Stimulated activated naive CD8-positive, alpha-beta T cell treated with anti-CD3 and anti-CD28 coated beads, Interleukin-15, amount 100 ng/mL, for 72 hours (primary cell): ENCODE measurements at regions not wholly inside any gene's neighbourhood (a gene's known extent, or its start where the extent isn't known, plus 50 kb on each side); places are given as distances from the start of the nearest gene placed in this dataset.
"Not testable (repeated sequence)": the region's sequence is repeated elsewhere in the genome, so short reads cannot be mapped to it uniquely, and the experiment has no call there.

Experiments used
- ATAC-seq: fragments of 150-1000 bp; cut with Tn5 transposase; 2 replicates; pipeline ENCODE4 v1.10.0; 2021; ENCODE audit warnings: mild to moderate bottlenecking, moderate library complexity
- DNase-seq, 2 donors: peaks; one replicate each; pipeline ENCODE4 v3.0.0; 2021 to 2022
- H3K27ac Mint-ChIP-seq, 2 donors: one replicate each; pipeline ENCODE4 v1.8.0; 2022; ENCODE audit warnings: mild to moderate bottlenecking in 2 of 2, mixed read lengths in 2 of 2, moderate library complexity in 2 of 2
- H3K27me3 Mint-ChIP-seq: one replicate; pipeline ENCODE4 v1.8.0; 2022; ENCODE audit warnings: mixed read lengths
- H3K4me1 Mint-ChIP-seq: one replicate; pipeline ENCODE4 v1.8.0; 2022; ENCODE audit warnings: mild to moderate bottlenecking, mixed read lengths
- H3K4me3 Mint-ChIP-seq, 2 donors: one replicate each; pipeline ENCODE4 v1.8.0; 2022; ENCODE audit warnings: mild to moderate bottlenecking in 2 of 2, mixed read lengths in 2 of 2, moderate library complexity in 1 of 2
- H3K9me3 Mint-ChIP-seq, 2 donors: one replicate each; pipeline ENCODE4 v1.8.0; 2022; ENCODE audit warnings: mixed read lengths in 2 of 2

DNA sequence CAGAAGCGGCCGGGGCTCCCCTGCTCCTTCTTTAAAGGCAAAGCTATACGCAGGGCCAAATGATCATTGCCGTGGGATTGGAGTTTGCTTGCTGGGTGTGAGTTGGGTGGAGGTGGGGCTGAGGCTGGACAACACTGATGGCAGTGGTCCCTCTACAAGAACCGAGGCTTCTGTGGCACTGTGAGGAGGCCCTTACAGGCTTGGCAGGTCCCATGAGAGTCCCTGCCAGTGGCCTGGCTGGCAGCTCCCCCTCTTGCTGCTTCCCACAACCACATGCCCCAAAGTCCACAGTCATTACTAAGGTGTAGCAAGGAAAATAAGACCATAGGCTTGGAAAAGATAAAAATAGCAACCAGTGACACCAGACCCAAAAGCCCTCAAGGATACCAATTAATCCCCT lies 98.4 kb downstream of the ANKRD10 start:
- Mint-ChIP-seq H3K27me3 (peaks cover 52% of the 10 kb centered on the region), H3K9me3 (no peaks in the 10 kb centered on the region), H3K4me1 (peaks cover 26% of the 10 kb centered on the region), H3K27ac (no peak overlapping the region), H3K4me3 (no peak overlapping the region)
- ATAC-seq (no peak), DNase-seq (no peak)

DNA sequence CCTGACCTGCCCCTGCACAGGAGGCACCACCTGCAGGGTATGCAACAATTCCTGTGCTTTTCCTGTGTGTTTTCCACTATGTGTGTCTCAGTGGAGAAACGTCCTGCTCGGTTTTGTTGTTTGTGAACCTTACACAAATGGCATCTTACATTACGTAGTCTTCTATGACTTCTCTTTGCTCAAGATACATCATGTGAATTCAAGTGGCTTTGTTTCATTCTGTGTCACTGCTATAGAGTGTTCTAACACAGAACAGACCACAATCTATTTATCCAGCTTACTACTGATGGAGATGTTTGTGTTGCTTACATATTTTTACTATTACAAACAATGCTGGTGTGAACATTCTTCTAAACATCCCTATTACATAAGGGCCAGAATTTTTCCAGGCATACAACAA lies 97.7 kb downstream of the ANKRD10 start:
- Mint-ChIP-seq H3K4me3 (no peak overlapping the region), H3K9me3 (no peaks in the 10 kb centered on the region), H3K27ac (no peak overlapping the region), H3K4me1 (peaks cover 24% of the 10 kb centered on the region), H3K27me3 (peaks cover 46% of the 10 kb centered on the region)
- no peak for DNase-seq
- ATAC-seq, result no peak

DNA sequence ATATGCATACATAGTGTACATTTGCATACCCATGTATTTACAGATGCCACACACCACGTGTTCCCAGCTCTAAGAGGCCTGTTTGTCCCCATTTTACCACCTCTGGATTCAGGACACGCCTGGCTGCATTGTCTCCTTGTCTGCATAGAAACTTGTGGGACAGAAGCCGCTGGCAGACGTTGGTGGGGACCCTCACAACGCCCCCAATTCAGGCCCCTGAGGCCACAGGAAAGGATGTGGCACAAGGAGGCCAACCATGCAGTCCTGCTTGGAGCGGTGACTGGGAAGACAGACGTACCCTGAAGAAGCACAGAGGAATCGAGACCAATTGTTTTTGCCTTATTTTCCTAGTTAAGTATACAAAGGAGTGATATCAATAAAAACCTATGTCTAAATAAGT lies 96.1 kb downstream of the ANKRD10 start:
- Mint-ChIP-seq H3K4me1 (peaks cover 22% of the 10 kb centered on the region), H3K27ac (no peak overlapping the region), H3K27me3 (peaks cover 30% of the 10 kb centered on the region), H3K4me3 (no peak overlapping the region), H3K9me3 (no peaks in the 10 kb centered on the region)
- ATAC-seq, result no peak
- DNase-seq, result no peak

DNA sequence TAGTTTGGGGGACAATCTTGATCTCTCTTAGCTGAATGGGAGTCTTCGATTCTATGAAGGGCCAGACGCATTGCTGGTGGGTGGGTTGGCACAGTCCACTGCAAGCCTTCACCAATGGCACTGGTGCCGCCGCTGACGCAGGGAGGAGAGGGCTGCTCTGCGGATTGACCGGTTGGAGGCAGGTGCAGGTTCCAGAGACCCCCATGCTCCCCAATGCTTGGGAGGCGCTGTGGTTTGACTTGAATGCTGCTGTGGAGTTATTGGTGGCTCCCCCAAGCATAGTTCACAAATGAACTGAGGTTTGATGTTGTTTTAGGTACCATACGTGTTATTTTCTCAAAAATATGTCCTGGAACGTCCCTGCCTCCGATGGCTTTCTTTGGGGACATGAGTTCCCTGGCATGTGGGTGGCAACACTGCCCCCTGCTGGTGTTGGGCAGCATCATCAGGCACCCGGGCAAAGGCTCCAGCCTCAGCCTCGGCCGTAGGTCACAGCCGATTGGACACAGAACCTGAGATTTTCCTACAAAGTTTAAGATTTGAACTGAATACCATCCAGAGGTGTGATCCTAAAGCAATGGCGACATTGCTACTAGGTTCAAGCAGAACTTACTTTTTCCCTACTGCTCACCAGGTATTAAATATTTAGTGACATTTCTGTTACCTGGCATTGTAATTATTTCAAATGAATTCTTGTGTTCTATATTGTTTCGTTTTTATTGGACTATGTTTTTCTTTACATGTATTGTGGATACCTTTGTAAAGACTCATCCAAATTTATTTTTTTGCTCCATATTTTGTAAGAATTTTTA lies 95.5 kb downstream of the ANKRD10 start:
- DNase-seq (peak; percentile 72 to 76), ATAC-seq (peak; percentile 86)
- H3K4me3 Mint-ChIP-seq, result peak overlapping the region; percentile 3 to 57
- peaks cover 24% of the 10 kb centered on the region for H3K27me3 Mint-ChIP-seq
- no peaks in the 10 kb centered on the region for H3K9me3 Mint-ChIP-seq
- peaks cover 26% of the 10 kb centered on the region for H3K4me1 Mint-ChIP-seq
- H3K27ac Mint-ChIP-seq, result no peak overlapping the region

DNA sequence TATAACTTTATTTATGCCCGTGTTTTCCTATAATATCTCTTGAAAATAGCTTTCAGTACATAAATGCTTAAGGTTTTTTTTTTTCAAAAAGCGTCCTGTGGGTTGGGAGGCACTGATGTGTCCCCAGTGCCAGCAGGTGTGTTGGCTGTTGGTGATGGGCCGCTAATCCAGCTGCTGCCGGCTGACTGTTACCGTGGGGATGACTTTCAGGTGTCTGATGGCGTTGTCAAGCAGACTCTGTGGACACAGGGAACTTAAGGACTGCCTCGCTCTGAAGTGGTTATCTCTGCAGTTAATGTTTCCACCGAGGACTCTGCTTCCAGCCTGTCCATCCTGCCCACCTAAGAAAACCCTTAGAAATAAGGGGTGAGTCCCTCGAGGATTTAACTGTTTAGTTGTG lies 94.5 kb downstream of the ANKRD10 start:
- Mint-ChIP-seq H3K4me3 (no peak overlapping the region), H3K9me3 (no peaks in the 10 kb centered on the region), H3K27me3 (peaks cover 15% of the 10 kb centered on the region), H3K27ac (no peak overlapping the region), H3K4me1 (peaks cover 24% of the 10 kb centered on the region)
- DNase-seq (no peak), ATAC-seq (no peak)

DNA sequence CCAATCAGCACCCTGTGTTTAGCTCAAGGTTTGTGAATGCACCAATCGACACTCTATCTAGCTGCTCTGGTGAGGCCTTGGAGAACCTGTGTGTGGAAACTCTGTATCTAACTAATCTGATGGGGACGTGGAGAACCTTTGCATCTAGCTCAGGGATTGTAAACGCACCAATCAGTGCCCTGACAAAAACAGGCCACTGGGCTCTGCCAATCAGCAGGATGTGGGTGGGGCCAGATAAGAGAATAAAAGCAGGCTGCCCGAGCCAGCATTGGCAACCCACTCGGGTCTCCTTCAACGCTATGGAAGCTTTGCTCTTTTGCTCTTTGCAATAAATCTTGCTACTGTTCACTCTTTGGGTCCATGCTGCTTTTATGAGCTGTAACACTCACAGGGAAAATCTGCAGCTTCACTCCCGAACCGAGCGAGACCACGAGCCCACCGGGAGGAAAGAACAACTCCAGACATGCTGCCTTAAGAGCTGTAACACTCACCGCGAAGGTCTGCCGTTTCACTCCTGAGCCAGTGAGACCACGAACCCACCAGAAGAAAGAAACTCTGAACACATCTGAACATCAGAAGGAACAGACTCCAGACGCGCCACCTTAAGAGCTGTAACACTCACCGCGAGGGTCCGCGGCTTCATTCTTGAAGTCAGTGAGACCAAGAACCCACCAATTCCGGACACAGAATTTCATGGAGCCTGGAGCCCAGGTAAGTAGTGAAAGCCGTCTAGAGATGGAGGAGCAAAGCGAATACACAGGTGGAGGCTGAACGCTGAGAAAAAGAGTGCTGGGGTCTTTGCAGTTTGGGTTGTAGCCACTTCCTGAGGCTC lies 92.8 kb downstream of the ANKRD10 start:
- H3K4me3 Mint-ChIP-seq, result peak overlapping the region; percentile 81 to 92

DNA sequence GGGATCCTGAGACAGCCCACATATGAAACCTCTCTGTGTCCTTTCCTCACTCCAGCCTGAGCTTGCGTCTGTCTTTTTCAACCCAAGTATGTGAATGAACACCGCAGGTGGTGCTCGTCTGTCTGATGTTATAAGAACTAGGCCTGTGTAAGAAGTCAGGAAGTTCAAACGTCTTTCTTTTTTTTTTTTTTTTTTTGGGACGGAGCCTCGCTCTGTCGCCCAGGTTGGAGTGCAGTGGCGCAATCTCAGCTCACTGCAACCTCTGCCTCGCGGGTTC lies 92.3 kb downstream of the ANKRD10 start:
- H3K4me1 Mint-ChIP-seq, result peaks cover 21% of the 10 kb centered on the region
- no peaks in the 10 kb centered on the region for H3K9me3 Mint-ChIP-seq
- DNase-seq, result no peak
- peaks cover 6% of the 10 kb centered on the region for H3K27me3 Mint-ChIP-seq
- peak; percentile 59 for ATAC-seq
- H3K27ac Mint-ChIP-seq, result peak overlapping the region; percentile 77 to 87
- peak overlapping the region; percentile 81 to 92 for H3K4me3 Mint-ChIP-seq

More for the DNA sequence above, 92.8 kb downstream of the ANKRD10 start:
- ATAC-seq, H3K9me3 Mint-ChIP-seq, H3K27me3 Mint-ChIP-seq: not testable (repeated sequence)
- peak; percentile 16 to 27 for DNase-seq
- Mint-ChIP-seq H3K27ac (peak overlapping the region; percentile 77 to 87), H3K4me1 (peaks cover 21% of the 10 kb centered on the region)

DNA sequence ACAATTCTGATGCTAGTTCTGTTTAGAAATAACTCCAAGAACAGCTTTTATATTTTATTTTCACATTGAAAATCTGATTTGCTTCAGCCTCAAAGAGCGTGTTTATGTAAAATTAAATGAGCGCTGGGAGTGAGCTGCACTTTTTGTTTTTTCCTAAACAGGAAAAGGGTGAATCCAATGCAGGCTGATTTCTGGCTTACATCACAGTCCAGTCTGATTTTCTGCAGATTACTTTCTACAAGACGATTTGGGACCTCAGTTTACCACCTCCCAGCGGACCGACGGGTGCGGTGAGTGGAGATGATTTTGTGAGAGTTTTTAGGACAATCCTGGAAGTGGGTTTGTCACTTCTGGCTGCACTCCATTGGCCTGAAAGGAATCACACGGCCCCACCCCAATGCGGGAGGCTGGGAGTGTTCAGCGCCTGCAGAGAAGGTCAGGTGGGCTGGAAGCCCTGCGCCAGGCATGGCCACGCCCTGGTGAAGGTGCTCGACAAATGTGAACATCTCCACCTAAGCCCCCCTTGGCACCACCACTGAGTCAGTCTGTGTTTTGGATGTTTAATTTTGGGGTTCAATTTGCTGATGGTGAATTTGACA lies 90.1 kb downstream of the ANKRD10 start:
- H3K4me3 Mint-ChIP-seq, result no peak overlapping the region
- no peaks in the 10 kb centered on the region for H3K27me3 Mint-ChIP-seq
- no peaks in the 10 kb centered on the region for H3K9me3 Mint-ChIP-seq
- DNase-seq (no peak), ATAC-seq (no peak)
- H3K4me1 Mint-ChIP-seq, result peaks cover 14% of the 10 kb centered on the region
- no peak overlapping the region for H3K27ac Mint-ChIP-seq

DNA sequence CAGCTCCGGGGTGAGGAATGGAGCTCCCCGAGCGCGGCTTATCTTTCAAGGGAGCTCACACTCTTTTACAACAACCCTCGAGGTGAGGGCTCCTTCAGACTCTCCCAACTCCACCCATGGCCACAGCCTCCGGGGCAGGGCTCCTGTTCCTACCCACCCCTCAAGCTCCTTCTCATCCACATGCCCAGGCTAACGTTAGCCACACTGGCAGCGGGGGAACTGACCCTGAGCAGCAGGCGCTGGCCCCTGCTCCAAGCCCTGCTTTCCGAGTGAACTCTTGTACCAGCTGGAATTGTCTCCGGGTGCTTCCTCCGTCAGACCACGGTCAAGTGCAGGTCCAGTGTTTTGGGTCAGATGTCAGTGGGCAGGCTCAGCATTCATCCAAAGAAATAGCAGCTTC lies 89.4 kb downstream of the ANKRD10 start:
- Mint-ChIP-seq H3K27me3 (no peaks in the 10 kb centered on the region), H3K4me3 (no peak overlapping the region)

DNA sequence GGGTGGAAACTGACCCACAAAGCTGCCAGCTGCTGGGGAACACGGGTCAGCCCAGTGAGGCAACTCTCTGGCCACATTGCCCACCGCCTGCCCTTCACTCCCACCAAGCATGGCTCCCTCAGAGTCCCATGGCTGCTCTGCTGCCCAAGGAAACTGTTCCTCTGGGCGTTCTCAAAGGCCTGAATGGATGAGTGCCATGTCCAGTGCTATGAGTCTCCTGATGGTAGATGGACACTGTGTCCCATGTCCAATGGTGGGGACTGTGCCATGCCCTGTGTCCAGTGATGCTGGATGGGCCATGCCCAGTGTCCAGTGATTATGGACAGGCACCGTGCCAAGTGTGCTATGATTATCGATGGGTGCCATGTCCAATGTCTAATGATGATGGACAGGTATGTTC lies 88.8 kb downstream of the ANKRD10 start:
- no peak for ATAC-seq
- H3K27me3 Mint-ChIP-seq, result no peaks in the 10 kb centered on the region
- H3K9me3 Mint-ChIP-seq, result no peaks in the 10 kb centered on the region
- H3K4me1 Mint-ChIP-seq, result peaks cover 14% of the 10 kb centered on the region
- H3K27ac Mint-ChIP-seq, result no peak overlapping the region
- H3K4me3 Mint-ChIP-seq, result no peak overlapping the region
- no peak for DNase-seq

More for the DNA sequence above, 89.4 kb downstream of the ANKRD10 start:
- Mint-ChIP-seq H3K27ac (no peak overlapping the region), H3K4me1 (peaks cover 14% of the 10 kb centered on the region), H3K9me3 (no peaks in the 10 kb centered on the region)
- ATAC-seq (no peak), DNase-seq (no peak)

DNA sequence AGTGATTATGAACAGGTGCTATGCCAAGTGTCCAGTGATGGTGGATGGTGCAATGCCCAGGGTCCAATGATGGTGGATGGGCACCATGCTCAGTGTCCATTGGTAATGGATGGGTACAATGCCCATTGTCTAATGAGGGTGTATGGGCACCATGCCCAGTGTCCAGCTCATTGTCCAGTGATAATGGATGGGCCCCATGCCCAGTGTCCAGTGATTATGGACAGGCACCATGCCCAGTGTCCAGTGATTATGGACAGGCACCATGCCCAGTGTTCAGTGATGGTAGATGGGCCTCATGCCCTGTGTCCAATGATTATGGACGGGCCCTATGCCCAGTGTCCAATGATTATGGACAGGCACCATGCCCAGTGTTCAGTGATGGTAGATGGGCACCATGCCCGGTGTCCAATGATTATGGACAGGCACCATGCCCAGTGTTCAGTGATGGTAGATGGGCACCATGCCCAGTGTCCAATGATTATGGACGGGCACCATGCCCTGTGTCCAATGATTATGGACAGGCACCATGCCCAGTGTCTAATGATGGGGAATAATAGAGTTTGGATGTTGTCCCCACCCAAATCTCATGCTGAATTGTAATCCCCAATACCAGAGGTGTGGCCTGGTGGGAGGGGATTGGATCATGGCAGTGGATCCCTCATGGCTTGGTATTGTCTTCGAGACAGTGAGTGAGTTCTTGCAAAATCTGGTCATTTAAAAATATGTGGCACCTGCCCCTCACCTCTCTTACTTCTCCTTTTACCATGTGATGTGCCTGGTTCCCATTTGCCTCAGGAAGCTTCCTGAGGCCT lies 87.8 kb downstream of the ANKRD10 start:
- DNase-seq, result no peak
- Mint-ChIP-seq H3K4me1 (peaks cover 10% of the 10 kb centered on the region), H3K4me3 (no peak overlapping the region), H3K27ac (no peak overlapping the region), H3K9me3 (no peaks in the 10 kb centered on the region), H3K27me3 (no peaks in the 10 kb centered on the region)
- ATAC-seq, result no peak
